ENCODE measurements at regions not wholly inside any gene's neighbourhood (a gene's known extent, or its start where the extent isn't known, plus 50 kb on each side); places are given as distances from the start of the nearest gene placed in this dataset.
A peak's percentile ranks its signal among the peaks of the same experiment; 100 is the strongest.

DNA sequence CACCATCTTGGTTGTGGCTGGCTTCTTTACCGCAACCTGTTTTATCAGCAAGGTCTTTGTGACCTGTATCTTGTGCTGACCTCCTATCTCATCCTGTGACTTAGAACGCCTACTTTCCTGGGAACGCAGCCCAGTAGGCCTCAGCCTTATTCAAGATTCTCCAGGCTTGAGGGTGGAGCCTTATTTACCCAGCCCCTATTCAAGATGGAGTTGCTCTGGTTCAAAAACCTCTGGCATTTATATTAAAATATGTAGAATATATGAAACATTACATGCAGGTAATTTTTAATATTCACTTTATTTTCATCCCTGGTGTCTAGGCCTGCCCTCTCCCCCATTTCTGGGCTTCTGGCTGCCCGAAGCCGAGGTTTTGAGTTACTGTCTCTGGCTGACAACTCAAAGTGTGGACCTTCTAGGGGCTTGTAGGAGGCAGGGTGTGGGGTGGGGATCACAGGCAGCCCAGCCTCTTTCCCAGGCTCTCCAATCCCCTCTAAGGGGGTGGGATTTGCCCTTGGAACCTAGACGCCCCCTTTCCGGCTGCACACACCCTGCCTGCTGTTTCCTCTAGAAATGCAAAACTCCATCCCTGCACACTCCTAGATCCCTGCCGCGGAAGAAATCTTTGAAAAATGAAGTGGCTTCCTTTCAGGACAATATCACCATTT lies 152.0 kb downstream of the KCNJ12 start:
- H4K20me1 ChIP-seq (replicated peaks; ENCODE audit: control insufficient read depth, insufficient read depth, low read length) = no peaks in the 10 kb centered on the region
- H3K9me3 ChIP-seq (replicated peaks; ENCODE audit: control insufficient read depth, insufficient read depth, low read depth, low read length) = no peaks in the 10 kb centered on the region
- 46% methylated on average over 7 of the region's 9 CpGs for WGBS (ENCODE audit: insufficient coverage, low coverage, missing lambda C conversion rate)
- H3K36me3 ChIP-seq (ENCODE audit: control insufficient read depth, insufficient read depth, low read length) = no peaks in the 10 kb centered on the region
- in situ Hi-C loops (cut with MboI) (no loop called here), intact Hi-C loops (cut with micrococcal nuclease) (loop anchor here (10.0 kb wide), 1 partner anchor 67 kb away; no protein-coding TSS in a partner anchor)
- FAIRE-seq (no peak), DNase-seq (ENCODE audit: extremely low read depth in 1 of 4, low spot score in 3 of 4) (no peak), ATAC-seq (no peak)
- no peak overlapping the region for H3K4me3 ChIP-seq
- no peak overlapping the region for H3K9ac ChIP-seq (ENCODE audit: insufficient read depth in 1 of 2, low read depth in 2 of 2, low read length in 2 of 2)
- BruUV-seq (replicated peaks) = no TSS peak
- H3K4me2 ChIP-seq (ENCODE audit: insufficient read depth, low read length) = no peak overlapping the region
- ChIA-PET POLR2A (interaction anchor here (0.6 kb wide), 1 partner anchor 177 kb away, joined by 4 read pairs; no protein-coding TSS in a partner anchor), CTCF (ENCODE audit: low intra/inter-chr PET ratio) (no interaction called here)
- H3K27ac ChIP-seq (ENCODE audit: extremely low read depth, low read depth, low read length) = no peak overlapping the region
- no peaks in the 10 kb centered on the region for H3K79me2 ChIP-seq (ENCODE audit: control insufficient read depth, insufficient read depth, low read length)
- no peaks in the 10 kb centered on the region for H3K9me1 ChIP-seq (ENCODE audit: control insufficient read depth, insufficient read depth, low read length)
- peaks cover 0 to 3% of the 10 kb centered on the region in 2 experiments; a peak in 3 of 5 replicates for H3K4me1 ChIP-seq (replicated peaks in 1 of 2; ENCODE audit: control insufficient read depth in 2 of 2, insufficient read depth in 2 of 2, low read length in 2 of 2)
- H3K27me3 ChIP-seq (ENCODE audit: control insufficient read depth in 2 of 2, insufficient read depth in 2 of 2, low read length in 2 of 2) = no peaks in the 10 kb centered on the region
- H2AFZ ChIP-seq (ENCODE audit: low read depth, low read length) = no peak overlapping the region
- TF ChIP-seq NR4A1 (CRISPR knock-in tag; IDR thresholded peaks at IDR 0.05) (no peak), NR4A1 (tag; IDR thresholded peaks at IDR 0.05) (peak; percentile 90), SMAD3 (CRISPR knock-in tag; conservative IDR thresholded peaks at IDR 0.05) (0 out of 2 replicates have a peak, but pooled peaks have one; percentile 33), ZNF644 (tag; IDR thresholded peaks at IDR 0.05; ENCODE audit: low read depth) (0 out of 2 replicates have a peak, but pooled peaks have one; percentile 43), KLF6 (CRISPR knock-in tag; IDR thresholded peaks at IDR 0.05; ENCODE audit: borderline replicate concordance) (peak; percentile 71; the same call in 1 of the 2 replicates), HSF4 (CRISPR knock-in tag; IDR thresholded peaks at IDR 0.05; ENCODE audit: borderline replicate concordance) (peak; percentile 24; the same call in 1 of the 2 replicates), ZNF239 (CRISPR knock-in tag; IDR thresholded peaks at IDR 0.05) (peak; percentile 40; the same call in 1 of the 2 replicates), TEAD1 (CRISPR knock-in tag; IDR thresholded peaks at IDR 0.05) (0 out of 4 replicates have a peak, but pooled peaks of 1 of the 2 experiments have one; percentile 44), ZNF41 (CRISPR knock-in tag; conservative IDR thresholded peaks at IDR 0.05) (0 out of 2 replicates have a peak, but pooled peaks have one; percentile 17), HMGN3 (IDR thresholded peaks at IDR 0.05; ENCODE audit: borderline replicate concordance, extremely low read depth, insufficient read length, low read depth, low read length) (no peak), ZNF584 (CRISPR knock-in tag; IDR thresholded peaks at IDR 0.05; ENCODE audit: low read depth) (0 out of 2 replicates have a peak, but pooled peaks have one; percentile 33), DDX20 (tag; IDR thresholded peaks at IDR 0.05; ENCODE audit: low read depth) (peak; percentile 65; the same call in 1 of the 2 replicates), ZNF583 (CRISPR knock-in tag; IDR thresholded peaks at IDR 0.05) (peak; percentile 41; the same call in 1 of the 2 replicates), ZNF395 (CRISPR knock-in tag; IDR thresholded peaks at IDR 0.05) (0 out of 2 replicates have a peak, but pooled peaks have one; percentile 28)
- TF ChIP-seq, protein P1, sequence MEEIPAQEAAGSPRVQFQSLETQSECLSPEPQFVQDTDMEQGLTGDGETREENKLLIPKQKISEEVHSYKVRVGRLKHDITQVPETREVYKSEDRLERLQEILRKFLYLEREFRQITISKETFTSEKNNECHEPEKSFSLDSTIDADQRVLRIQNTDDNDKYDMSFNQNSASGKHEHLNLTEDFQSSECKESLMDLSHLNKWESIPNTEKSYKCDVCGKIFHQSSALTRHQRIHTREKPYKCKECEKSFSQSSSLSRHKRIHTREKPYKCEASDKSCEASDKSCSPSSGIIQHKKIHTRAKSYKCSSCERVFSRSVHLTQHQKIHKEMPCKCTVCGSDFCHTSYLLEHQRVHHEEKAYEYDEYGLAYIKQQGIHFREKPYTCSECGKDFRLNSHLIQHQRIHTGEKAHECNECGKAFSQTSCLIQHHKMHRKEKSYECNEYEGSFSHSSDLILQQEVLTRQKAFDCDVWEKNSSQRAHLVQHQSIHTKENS (CRISPR knock-in tag; IDR thresholded peaks at IDR 0.05) = no peak
- TF ChIP-seq, protein P2, sequence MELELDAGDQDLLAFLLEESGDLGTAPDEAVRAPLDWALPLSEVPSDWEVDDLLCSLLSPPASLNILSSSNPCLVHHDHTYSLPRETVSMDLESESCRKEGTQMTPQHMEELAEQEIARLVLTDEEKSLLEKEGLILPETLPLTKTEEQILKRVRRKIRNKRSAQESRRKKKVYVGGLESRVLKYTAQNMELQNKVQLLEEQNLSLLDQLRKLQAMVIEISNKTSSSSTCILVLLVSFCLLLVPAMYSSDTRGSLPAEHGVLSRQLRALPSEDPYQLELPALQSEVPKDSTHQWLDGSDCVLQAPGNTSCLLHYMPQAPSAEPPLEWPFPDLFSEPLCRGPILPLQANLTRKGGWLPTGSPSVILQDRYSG (tag; conservative IDR thresholded peaks at IDR 0.05; ENCODE audit: low read depth) = peak; percentile 76; the same call in 1 of the 2 replicates
- TF ChIP-seq, protein P3, sequence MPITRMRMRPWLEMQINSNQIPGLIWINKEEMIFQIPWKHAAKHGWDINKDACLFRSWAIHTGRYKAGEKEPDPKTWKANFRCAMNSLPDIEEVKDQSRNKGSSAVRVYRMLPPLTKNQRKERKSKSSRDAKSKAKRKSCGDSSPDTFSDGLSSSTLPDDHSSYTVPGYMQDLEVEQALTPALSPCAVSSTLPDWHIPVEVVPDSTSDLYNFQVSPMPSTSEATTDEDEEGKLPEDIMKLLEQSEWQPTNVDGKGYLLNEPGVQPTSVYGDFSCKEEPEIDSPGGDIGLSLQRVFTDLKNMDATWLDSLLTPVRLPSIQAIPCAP (CRISPR knock-in tag; IDR thresholded peaks at IDR 0.05; ENCODE audit: borderline replicate concordance) = no peak
